Peyer's patch (tissue), 4 donors: ENCODE measurements at regions not wholly inside any gene's neighbourhood (a gene's known extent, or its start where the extent isn't known, plus 50 kb on each side); places are given as distances from the start of the nearest gene placed in this dataset.

Experiments used
- DNase-seq, 3 donors: peaks; one replicate each; pipeline ENCODE4 v3.0.0-alpha.2; 2017 to 2019
- H3K27ac ChIP-seq, 4 donors: fragments of 200-600 bp; sonication (generic); one replicate each; pipeline ENCODE4 v1.5.1; 2016 to 2019
- H3K27me3 ChIP-seq, 2 donors: fragments of 200-600 bp; sonication (generic); one replicate each; pipeline ENCODE4 v1.5.1; 2019
- H3K36me3 ChIP-seq, 3 donors: fragments of 200-600 bp; sonication (generic); one replicate each; pipeline ENCODE4 v1.5.1; 2016 to 2019
- H3K4me1 ChIP-seq, 4 donors: fragments of 200-600 bp; sonication (generic); one replicate each; pipeline ENCODE4 v1.5.1; 2016 to 2019
- H3K4me3 ChIP-seq, 4 donors: fragments of 200-600 bp; sonication (generic); 1 replicate in 3 of 4; 2 replicates in 1 of 4; pipeline ENCODE4 v1.5.1; 2016 to 2019; ENCODE audit warnings: mild to moderate bottlenecking in 1 of 4
- H3K9me3 ChIP-seq, 4 donors: fragments of 200-600 bp; sonication (generic); one replicate each; pipeline ENCODE4 v1.5.1; 2016 to 2019; ENCODE audit warnings: mild to moderate bottlenecking in 1 of 4
- CTCF ChIP-seq, 6 experiments: fragments of 450-650 bp in 4 of 6; fragments of 200-600 bp in 2 of 6; sonication (generic) in 1 of 6; IDR thresholded peaks; one replicate each; pipeline ENCODE4 v1.5.1; 2017 to 2019; ENCODE audit warnings: antibody characterized with exemption in 6 of 6, mild to moderate bottlenecking in 3 of 6, moderate library complexity in 1 of 6
- POLR2A ChIP-seq, 2 donors: fragments of 450-650 bp; IDR thresholded peaks; one replicate each; pipeline ENCODE4 v1.5.1; 2017; ENCODE audit warnings: antibody characterized with exemption in 2 of 2, mild to moderate bottlenecking in 2 of 2, moderate library complexity in 2 of 2

DNA sequence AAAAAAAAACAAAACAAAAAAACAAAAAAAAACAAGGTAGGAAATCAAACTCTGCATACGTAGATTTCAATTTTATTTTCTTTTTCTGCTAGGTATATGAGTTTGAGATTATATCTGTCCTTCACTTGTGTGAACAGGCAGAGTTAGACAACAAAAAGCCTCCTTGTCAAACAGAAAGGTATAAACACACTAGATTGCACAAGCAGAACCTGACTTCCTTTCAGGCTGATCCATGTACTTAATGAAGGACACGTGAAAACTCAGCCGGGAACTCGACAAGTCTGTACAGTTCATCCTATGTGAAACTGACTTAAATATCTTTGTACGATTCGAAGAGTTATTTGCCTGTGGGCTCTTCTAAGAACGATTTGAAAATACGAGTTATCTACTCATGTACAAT lies 254.1 kb downstream of the ARL4A start:
- H3K27ac ChIP-seq, result no peak overlapping the region
- DNase-seq, result no peak
- H3K36me3 ChIP-seq, result no peaks in the 10 kb centered on the region
- H3K4me1 ChIP-seq, result peaks cover 0 to 10% (median 0%) of the 10 kb centered on the region in 4 donors
- no peak for TF ChIP-seq POLR2A (IDR thresholded peaks at IDR 0.05)
- H3K9me3 ChIP-seq, result no peaks in the 10 kb centered on the region
- H3K27me3 ChIP-seq, result no peaks in the 10 kb centered on the region
- no peak overlapping the region for H3K4me3 ChIP-seq

- no peaks in the 10 kb centered on the region for H3K9me3 ChIP-seq
- no peaks in the 10 kb centered on the region for H3K27me3 ChIP-seq
- no peak overlapping the region for H3K4me3 ChIP-seq
- no peak for TF ChIP-seq POLR2A (IDR thresholded peaks at IDR 0.05)
- TF ChIP-seq CTCF (IDR thresholded peaks at IDR 0.05), result no peak
- H3K27ac ChIP-seq, result no peak overlapping the region
- peaks cover 0 to 10% (median 0%) of the 10 kb centered on the region in 4 donors for H3K4me1 ChIP-seq
- no peaks in the 10 kb centered on the region for H3K36me3 ChIP-seq
- DNase-seq, result no peak
Measured at GRCh38 chr7:12942609-12943008, 255.2 kb downstream of the ARL4A start.

DNA sequence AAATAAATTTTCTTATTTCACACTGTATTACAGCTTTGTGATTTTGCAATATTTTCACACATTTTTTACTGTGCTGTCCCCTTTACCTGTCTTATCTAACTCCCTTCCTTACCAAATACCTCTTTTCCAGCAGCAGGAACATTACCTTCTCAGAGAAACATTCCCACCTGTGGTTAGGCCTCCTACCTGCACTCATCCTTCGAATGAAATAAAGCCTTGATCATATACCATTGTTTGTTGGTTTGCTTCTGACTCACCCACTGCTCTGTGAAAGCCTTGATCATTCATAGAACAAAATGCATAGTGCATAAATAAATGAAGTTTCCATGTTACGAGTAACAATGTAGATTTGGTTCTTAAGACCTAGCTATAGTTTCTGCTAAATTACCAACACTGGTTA lies 256.3 kb downstream of the ARL4A start:
- Histone ChIP-seq H3K27ac (no peak overlapping the region), H3K27me3 (no peaks in the 10 kb centered on the region), H3K4me3 (no peak overlapping the region), H3K9me3 (no peaks in the 10 kb centered on the region), H3K36me3 (no peaks in the 10 kb centered on the region), H3K4me1 (peaks cover 0 to 10% (median 0%) of the 10 kb centered on the region in 4 donors)
- TF ChIP-seq CTCF (IDR thresholded peaks at IDR 0.05) (no peak), POLR2A (IDR thresholded peaks at IDR 0.05) (no peak)
- DNase-seq, result no peak

GRCh38 chr7:12945901-12946300 lies 258.5 kb downstream of the ARL4A start:
- Histone ChIP-seq H3K36me3 (no peaks in the 10 kb centered on the region), H3K27ac (no peak overlapping the region), H3K4me1 (peaks cover 0 to 10% (median 0%) of the 10 kb centered on the region in 4 donors), H3K27me3 (no peaks in the 10 kb centered on the region), H3K4me3 (no peak overlapping the region), H3K9me3 (no peaks in the 10 kb centered on the region)
- DNase-seq, result no peak
- TF ChIP-seq POLR2A (IDR thresholded peaks at IDR 0.05) (no peak), CTCF (IDR thresholded peaks at IDR 0.05) (no peak)

DNA sequence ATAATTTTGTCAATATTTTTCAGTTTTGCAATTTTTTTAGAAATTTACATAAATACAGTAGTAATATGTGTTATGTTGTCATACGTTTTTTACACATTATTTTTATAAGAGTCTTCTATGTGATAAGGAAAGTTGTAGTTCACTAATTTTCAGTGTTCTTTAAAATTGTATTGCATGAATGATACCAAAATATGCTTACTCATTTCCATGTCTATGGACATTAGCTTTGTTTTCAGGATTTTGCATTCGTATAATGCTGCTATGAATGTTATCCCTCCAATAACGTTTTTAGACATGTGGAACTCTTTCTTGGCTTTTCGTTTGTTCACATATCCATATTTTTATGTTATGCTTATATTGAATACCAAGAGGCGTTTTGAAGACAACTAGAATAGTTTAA lies 260.0 kb downstream of the ARL4A start:
- Histone ChIP-seq H3K27ac (no peak overlapping the region), H3K36me3 (no peaks in the 10 kb centered on the region), H3K4me1 (peaks cover 0 to 5% (median 0%) of the 10 kb centered on the region in 4 donors), H3K9me3 (no peaks in the 10 kb centered on the region), H3K27me3 (no peaks in the 10 kb centered on the region), H3K4me3 (no peak overlapping the region)
- TF ChIP-seq POLR2A (IDR thresholded peaks at IDR 0.05) (no peak), CTCF (IDR thresholded peaks at IDR 0.05) (no peak)
- DNase-seq, result no peak

GRCh38 chr7:12949060-12949931 lies 261.9 kb downstream of the ARL4A start:
- Histone ChIP-seq H3K36me3 (no peaks in the 10 kb centered on the region), H3K4me1 (no peaks in the 10 kb centered on the region), H3K4me3 (no peak overlapping the region), H3K27ac (no peak overlapping the region), H3K27me3 (no peaks in the 10 kb centered on the region), H3K9me3 (no peaks in the 10 kb centered on the region)
- no peak for TF ChIP-seq POLR2A (IDR thresholded peaks at IDR 0.05)
- no peak for TF ChIP-seq CTCF (IDR thresholded peaks at IDR 0.05)
- DNase-seq, result no peak
